Endothelial cell (in vitro differentiated cells): ENCODE measurements at regions not wholly inside any gene's neighbourhood (a gene's known extent, or its start where the extent isn't known, plus 50 kb on each side); places are given as distances from the start of the nearest gene placed in this dataset.

Source experiments
- DNase-seq: peaks from one replicate; pipeline ENCODE4 v3.0.0; 2021; ENCODE audit warnings: low spot score
- H3K27ac Mint-ChIP-seq: one replicate; pipeline ENCODE4 v1.8.0; 2021; ENCODE audit warnings: mixed read lengths, inconsistent platforms; ENCODE audit not compliant: unreplicated experiment
- H3K27me3 Mint-ChIP-seq: one replicate; pipeline ENCODE4 v1.8.0; 2021; ENCODE audit warnings: mild to moderate bottlenecking, moderate library complexity, mixed read lengths, inconsistent platforms; ENCODE audit not compliant: unreplicated experiment
- H3K36me3 Mint-ChIP-seq: one replicate; pipeline ENCODE4 v1.8.0; 2021; ENCODE audit warnings: mild to moderate bottlenecking, low read depth, mixed read lengths, inconsistent platforms; ENCODE audit not compliant: unreplicated experiment
- H3K4me1 Mint-ChIP-seq: one replicate; pipeline ENCODE4 v1.8.0; 2021; ENCODE audit warnings: mild to moderate bottlenecking, mixed read lengths, inconsistent platforms; ENCODE audit not compliant: unreplicated experiment
- H3K4me3 Mint-ChIP-seq: one replicate; pipeline ENCODE4 v1.8.0; 2021; ENCODE audit warnings: mild to moderate bottlenecking, mixed read lengths, inconsistent platforms; ENCODE audit not compliant: unreplicated experiment
- H3K9me3 Mint-ChIP-seq: one replicate; pipeline ENCODE4 v1.8.0; 2021; ENCODE audit warnings: mixed read lengths, inconsistent platforms; ENCODE audit not compliant: unreplicated experiment
- CTCF ChIP-seq: fragments of 200-600 bp; sonication (generic); IDR thresholded peaks from one replicate; pipeline ENCODE4 v1.5.0; 2021; ENCODE audit warnings: antibody characterized with exemption; ENCODE audit not compliant: unreplicated experiment

- no peak for TF ChIP-seq CTCF
- no peak for DNase-seq
- H3K27ac Mint-ChIP-seq, result no peak overlapping the region
- no peak overlapping the region for H3K4me3 Mint-ChIP-seq
- H3K36me3 Mint-ChIP-seq, result no peaks in the 10 kb centered on the region
- peaks cover 2% of the 10 kb centered on the region for H3K27me3 Mint-ChIP-seq
- no peaks in the 10 kb centered on the region for H3K4me1 Mint-ChIP-seq
- H3K9me3 Mint-ChIP-seq, result no peaks in the 10 kb centered on the region
Measured at GRCh38 chr4:96936886-96937285, 1097.0 kb downstream of the PDHA2 start.

GRCh38 chr4:96946552-96946951, 1106.7 kb downstream of the PDHA2 start:
- no peaks in the 10 kb centered on the region for H3K9me3 Mint-ChIP-seq
- no peak overlapping the region for H3K4me3 Mint-ChIP-seq
- no peak for DNase-seq
- no peaks in the 10 kb centered on the region for H3K27me3 Mint-ChIP-seq
- no peaks in the 10 kb centered on the region for H3K4me1 Mint-ChIP-seq
- TF ChIP-seq CTCF, result no peak
- no peaks in the 10 kb centered on the region for H3K36me3 Mint-ChIP-seq
- no peak overlapping the region for H3K27ac Mint-ChIP-seq

GRCh38 chr4:96952610-96953009, 1112.7 kb downstream of the PDHA2 start:
- no peak overlapping the region for H3K4me3 Mint-ChIP-seq
- no peak overlapping the region for H3K27ac Mint-ChIP-seq
- DNase-seq, result no peak
- no peaks in the 10 kb centered on the region for H3K27me3 Mint-ChIP-seq
- no peaks in the 10 kb centered on the region for H3K4me1 Mint-ChIP-seq
- no peaks in the 10 kb centered on the region for H3K9me3 Mint-ChIP-seq
- H3K36me3 Mint-ChIP-seq, result no peaks in the 10 kb centered on the region
- no peak for TF ChIP-seq CTCF

GRCh38 chr4:96955226-96955625, 1115.3 kb downstream of the PDHA2 start:
- H3K27ac Mint-ChIP-seq, result no peak overlapping the region
- no peak for DNase-seq
- H3K36me3 Mint-ChIP-seq, result no peaks in the 10 kb centered on the region
- no peaks in the 10 kb centered on the region for H3K27me3 Mint-ChIP-seq
- no peak for TF ChIP-seq CTCF
- no peaks in the 10 kb centered on the region for H3K4me1 Mint-ChIP-seq
- no peaks in the 10 kb centered on the region for H3K9me3 Mint-ChIP-seq
- no peak overlapping the region for H3K4me3 Mint-ChIP-seq

- no peak for DNase-seq
- no peaks in the 10 kb centered on the region for H3K27me3 Mint-ChIP-seq
- no peaks in the 10 kb centered on the region for H3K9me3 Mint-ChIP-seq
- H3K36me3 Mint-ChIP-seq, result no peaks in the 10 kb centered on the region
- H3K27ac Mint-ChIP-seq, result no peak overlapping the region
- H3K4me3 Mint-ChIP-seq, result no peak overlapping the region
- TF ChIP-seq CTCF, result no peak
- H3K4me1 Mint-ChIP-seq, result no peaks in the 10 kb centered on the region
Measured at GRCh38 chr4:96955691-96956090, 1115.8 kb downstream of the PDHA2 start.
